GM23338 (cell line): ENCODE measurements at regions not wholly inside any gene's neighbourhood (a gene's known extent, or its start where the extent isn't known, plus 50 kb on each side); places are given as distances from the start of the nearest gene placed in this dataset.

Source experiments
- ATAC-seq: fragments of 200-7000 bp; cut with Tn5 transposase; 3 replicates; pipeline ENCODE4 v1.9.1; 2020
- DNase-seq: peaks from one replicate; pipeline ENCODE4 v3.0.0-alpha.2; 2015; ENCODE audit warnings: low spot score
- H2AFZ ChIP-seq: fragments of 200-600 bp; sonication (generic); 2 replicates; pipeline ENCODE4 v1.8.0; 2016; ENCODE audit warnings: antibody characterized with exemption, mild to moderate bottlenecking, moderate library complexity
- H3F3A ChIP-seq: fragments of 200-600 bp; sonication (generic); replicated peaks from 2 replicates; pipeline ENCODE4 v1.8.0; 2017; ENCODE audit warnings: antibody characterized with exemption, mixed run types, low read depth
- H3K27ac ChIP-seq: fragments of 200-600 bp; sonication (generic); 2 replicates; pipeline ENCODE4 v1.6.1; 2016; ENCODE audit warnings: low read depth
- H3K27me3 ChIP-seq: fragments of 200-600 bp; sonication (generic); 2 replicates; pipeline ENCODE4 v1.8.0; 2016; ENCODE audit warnings: mild to moderate bottlenecking, mixed run types, moderate library complexity; ENCODE audit not compliant: insufficient read depth
- H3K36me3 ChIP-seq: fragments of 200-600 bp; sonication (generic); 2 replicates; pipeline ENCODE4 v1.8.0; 2016; ENCODE audit warnings: mild to moderate bottlenecking; ENCODE audit not compliant: insufficient read depth
- H3K4me1 ChIP-seq: fragments of 200-600 bp; sonication (generic); 2 replicates; pipeline ENCODE4 v1.8.0; 2016; ENCODE audit warnings: mild to moderate bottlenecking, moderate library complexity; ENCODE audit not compliant: insufficient read depth
- H3K4me2 ChIP-seq: fragments of 200-600 bp; sonication (generic); 2 replicates; pipeline ENCODE4 v1.7.1; 2017; ENCODE audit warnings: mixed run types
- H3K4me3 ChIP-seq: fragments of 200-600 bp; sonication (generic); 2 replicates; pipeline ENCODE4 v1.6.1; 2016; ENCODE audit warnings: mixed run types
- H3K79me2 ChIP-seq: fragments of 200-600 bp; sonication (generic); replicated peaks from 2 replicates; pipeline ENCODE4 v1.8.0; 2017; ENCODE audit warnings: mild to moderate bottlenecking; ENCODE audit not compliant: insufficient read depth
- H3K9me2 ChIP-seq: fragments of 200-600 bp; sonication (generic); 2 replicates; pipeline ENCODE4 v1.8.0; 2017; ENCODE audit not compliant: insufficient read depth
- H4K20me1 ChIP-seq: fragments of 200-600 bp; sonication (generic); replicated peaks from 2 replicates; pipeline ENCODE4 v1.8.0; 2017; ENCODE audit warnings: mild to moderate bottlenecking; ENCODE audit not compliant: insufficient read depth
- H3K27ac Mint-ChIP-seq: 2 replicates; pipeline ENCODE4 v1.8.0; 2020; ENCODE audit warnings: inconsistent platforms, mild to moderate bottlenecking, moderate library complexity, mixed read lengths
- H3K27me3 Mint-ChIP-seq: 3 replicates; pipeline ENCODE4 v1.8.0; 2022; ENCODE audit warnings: low read depth, mild to moderate bottlenecking, moderate library complexity, mixed read lengths, inconsistent platforms; ENCODE audit not compliant: insufficient read depth, poor library complexity
- H3K36me3 Mint-ChIP-seq: 3 replicates; pipeline ENCODE4 v1.8.0; 2021; ENCODE audit warnings: low read depth, mild to moderate bottlenecking, inconsistent platforms, moderate library complexity, mixed read lengths
- H3K4me1 Mint-ChIP-seq: 3 replicates; pipeline ENCODE4 v1.8.0; 2020; ENCODE audit warnings: mild to moderate bottlenecking, inconsistent platforms, mixed read lengths
- H3K4me3 Mint-ChIP-seq: 3 replicates; pipeline ENCODE4 v1.8.0; 2021; ENCODE audit warnings: moderate library complexity, mild to moderate bottlenecking, inconsistent platforms, mixed read lengths
- H3K9me3 Mint-ChIP-seq: 3 replicates; pipeline ENCODE4 v1.8.0; 2020; ENCODE audit warnings: moderate library complexity, mild to moderate bottlenecking, inconsistent platforms, mixed read lengths
- CREB1 ChIP-seq: fragments of 250-450 bp; sonication (Bioruptor Pico); IDR thresholded peaks from 2 replicates; pipeline ENCODE4 v1.5.0; 2020; ENCODE audit warnings: low read depth, mild to moderate bottlenecking, moderate library complexity
- CTCF ChIP-seq, 2 experiments: fragments of 200-600 bp in 1 of 2; sonication (generic) in 1 of 2; conservative IDR thresholded peaks; 2 replicates each; pipeline versions ENCODE4 v1.5.1 to v1.6.1; 2016 to 2017; ENCODE audit warnings: antibody characterized with exemption in 2 of 2, low read depth in 2 of 2, mild to moderate bottlenecking in 2 of 2, moderate library complexity in 1 of 2
- NANOG ChIP-seq: IDR thresholded peaks from 2 replicates; pipeline ENCODE4 v1.6.1; 2016; ENCODE audit warnings: antibody characterized with exemption, borderline replicate concordance
- REST ChIP-seq: IDR thresholded peaks from one replicate; pipeline ENCODE4 v1.6.1; 2018; ENCODE audit warnings: antibody characterized with exemption; ENCODE audit not compliant: unreplicated experiment
- ZNF114 ChIP-seq: fragments of 250-450 bp; sonication (Bioruptor Pico); IDR thresholded peaks from 2 replicates; pipeline ENCODE4 v1.5.0; 2020; ENCODE audit warnings: mild to moderate bottlenecking, moderate library complexity
- ZNF462 ChIP-seq: fragments of 250-450 bp; sonication (Bioruptor Pico); IDR thresholded peaks from 2 replicates; pipeline ENCODE4 v1.5.0; 2020; ENCODE audit warnings: mild to moderate bottlenecking, moderate library complexity

- Histone ChIP-seq H3F3A (no peaks in the 10 kb centered on the region), H3K27me3 (no peaks in the 10 kb centered on the region), H4K20me1 (no peaks in the 10 kb centered on the region), H3K27ac (no peak overlapping the region), H3K9me2 (peaks cover 11% of the 10 kb centered on the region), H2AFZ (no peak overlapping the region), H3K4me2 (no peak overlapping the region), H3K79me2 (no peaks in the 10 kb centered on the region), H3K4me3 (no peak overlapping the region), H3K4me1 (peaks cover 23% of the 10 kb centered on the region), H3K36me3 (no peaks in the 10 kb centered on the region)
- peak; percentile 62 for DNase-seq
- no peaks in the 10 kb centered on the region; the same call in 2 of the 3 replicates for H3K9me3 Mint-ChIP-seq
- no peak overlapping the region for H3K27ac Mint-ChIP-seq
- H3K4me3 Mint-ChIP-seq: no peak overlapping the region
- TF ChIP-seq CREB1: no peak
- TF ChIP-seq REST: no peak
- no peak for TF ChIP-seq NANOG
- peak; percentile 59; the same call in 1 of the 2 replicates for TF ChIP-seq ZNF462 (CRISPR knock-in tag)
- no peak for TF ChIP-seq ZNF114 (CRISPR knock-in tag)
- TF ChIP-seq CTCF (conservative IDR thresholded peaks at IDR 0.05; ENCODE audit: low read depth in 2 of 2): peak; percentile 67 to 78
- no peaks in the 10 kb centered on the region for H3K36me3 Mint-ChIP-seq
- ATAC-seq: peak; percentile 92
- H3K4me1 Mint-ChIP-seq: peaks cover 32% of the 10 kb centered on the region
- H3K27me3 Mint-ChIP-seq: no peaks in the 10 kb centered on the region
Measured at GRCh38 chr9:23587903-23588302, 238.1 kb downstream of the ELAVL2 start.
